GM23338 (cell line): ENCODE measurements at regions not wholly inside any gene's neighbourhood (a gene's known extent, or its start where the extent isn't known, plus 50 kb on each side); places are given as distances from the start of the nearest gene placed in this dataset.

Experiments used
- ATAC-seq: fragments of 200-7000 bp; cut with Tn5 transposase; 3 replicates; pipeline ENCODE4 v1.9.1; 2020
- DNase-seq: peaks from one replicate; pipeline ENCODE4 v3.0.0-alpha.2; 2015; ENCODE audit warnings: low spot score
- H2AFZ ChIP-seq: fragments of 200-600 bp; sonication (generic); 2 replicates; pipeline ENCODE4 v1.8.0; 2016; ENCODE audit warnings: antibody characterized with exemption, mild to moderate bottlenecking, moderate library complexity
- H3F3A ChIP-seq: fragments of 200-600 bp; sonication (generic); replicated peaks from 2 replicates; pipeline ENCODE4 v1.8.0; 2017; ENCODE audit warnings: antibody characterized with exemption, mixed run types, low read depth
- H3K27ac ChIP-seq: fragments of 200-600 bp; sonication (generic); 2 replicates; pipeline ENCODE4 v1.6.1; 2016; ENCODE audit warnings: low read depth
- H3K27me3 ChIP-seq: fragments of 200-600 bp; sonication (generic); 2 replicates; pipeline ENCODE4 v1.8.0; 2016; ENCODE audit warnings: mild to moderate bottlenecking, mixed run types, moderate library complexity; ENCODE audit not compliant: insufficient read depth
- H3K36me3 ChIP-seq: fragments of 200-600 bp; sonication (generic); 2 replicates; pipeline ENCODE4 v1.8.0; 2016; ENCODE audit warnings: mild to moderate bottlenecking; ENCODE audit not compliant: insufficient read depth
- H3K4me1 ChIP-seq: fragments of 200-600 bp; sonication (generic); 2 replicates; pipeline ENCODE4 v1.8.0; 2016; ENCODE audit warnings: mild to moderate bottlenecking, moderate library complexity; ENCODE audit not compliant: insufficient read depth
- H3K4me2 ChIP-seq: fragments of 200-600 bp; sonication (generic); 2 replicates; pipeline ENCODE4 v1.7.1; 2017; ENCODE audit warnings: mixed run types
- H3K4me3 ChIP-seq: fragments of 200-600 bp; sonication (generic); 2 replicates; pipeline ENCODE4 v1.6.1; 2016; ENCODE audit warnings: mixed run types
- H3K79me2 ChIP-seq: fragments of 200-600 bp; sonication (generic); replicated peaks from 2 replicates; pipeline ENCODE4 v1.8.0; 2017; ENCODE audit warnings: mild to moderate bottlenecking; ENCODE audit not compliant: insufficient read depth
- H3K9me2 ChIP-seq: fragments of 200-600 bp; sonication (generic); 2 replicates; pipeline ENCODE4 v1.8.0; 2017; ENCODE audit not compliant: insufficient read depth
- H4K20me1 ChIP-seq: fragments of 200-600 bp; sonication (generic); replicated peaks from 2 replicates; pipeline ENCODE4 v1.8.0; 2017; ENCODE audit warnings: mild to moderate bottlenecking; ENCODE audit not compliant: insufficient read depth
- H3K27ac Mint-ChIP-seq: 2 replicates; pipeline ENCODE4 v1.8.0; 2020; ENCODE audit warnings: inconsistent platforms, mild to moderate bottlenecking, moderate library complexity, mixed read lengths
- H3K27me3 Mint-ChIP-seq: 3 replicates; pipeline ENCODE4 v1.8.0; 2022; ENCODE audit warnings: low read depth, mild to moderate bottlenecking, moderate library complexity, mixed read lengths, inconsistent platforms; ENCODE audit not compliant: insufficient read depth, poor library complexity
- H3K36me3 Mint-ChIP-seq: 3 replicates; pipeline ENCODE4 v1.8.0; 2021; ENCODE audit warnings: low read depth, mild to moderate bottlenecking, inconsistent platforms, moderate library complexity, mixed read lengths
- H3K4me1 Mint-ChIP-seq: 3 replicates; pipeline ENCODE4 v1.8.0; 2020; ENCODE audit warnings: mild to moderate bottlenecking, inconsistent platforms, mixed read lengths
- H3K4me3 Mint-ChIP-seq: 3 replicates; pipeline ENCODE4 v1.8.0; 2021; ENCODE audit warnings: moderate library complexity, mild to moderate bottlenecking, inconsistent platforms, mixed read lengths
- H3K9me3 Mint-ChIP-seq: 3 replicates; pipeline ENCODE4 v1.8.0; 2020; ENCODE audit warnings: moderate library complexity, mild to moderate bottlenecking, inconsistent platforms, mixed read lengths
- CTCF ChIP-seq, 2 experiments: fragments of 200-600 bp in 1 of 2; sonication (generic) in 1 of 2; conservative IDR thresholded peaks; 2 replicates each; pipeline versions ENCODE4 v1.5.1 to v1.6.1; 2016 to 2017; ENCODE audit warnings: antibody characterized with exemption in 2 of 2, low read depth in 2 of 2, mild to moderate bottlenecking in 2 of 2, moderate library complexity in 1 of 2
- ETS1 ChIP-seq: IDR thresholded peaks from 2 replicates; pipeline ENCODE4 v1.6.1; 2016; ENCODE audit warnings: antibody characterized with exemption
- EZH2phosphoT487 ChIP-seq: fragments of 200-600 bp; sonication (generic); IDR thresholded peaks from one replicate; pipeline ENCODE4 v1.8.1; 2018; ENCODE audit warnings: antibody characterized with exemption; ENCODE audit not compliant: unreplicated experiment
- JUNB ChIP-seq: IDR thresholded peaks from one replicate; pipeline ENCODE4 v1.6.1; 2016; ENCODE audit warnings: antibody characterized with exemption; ENCODE audit not compliant: unreplicated experiment
- NANOG ChIP-seq: IDR thresholded peaks from 2 replicates; pipeline ENCODE4 v1.6.1; 2016; ENCODE audit warnings: antibody characterized with exemption, borderline replicate concordance
- REST ChIP-seq: IDR thresholded peaks from one replicate; pipeline ENCODE4 v1.6.1; 2018; ENCODE audit warnings: antibody characterized with exemption; ENCODE audit not compliant: unreplicated experiment
- STAT1 ChIP-seq: IDR thresholded peaks from one replicate; pipeline ENCODE4 v1.6.1; 2016; ENCODE audit warnings: antibody characterized with exemption; ENCODE audit not compliant: unreplicated experiment
- ZNF114 ChIP-seq: fragments of 250-450 bp; sonication (Bioruptor Pico); IDR thresholded peaks from 2 replicates; pipeline ENCODE4 v1.5.0; 2020; ENCODE audit warnings: mild to moderate bottlenecking, moderate library complexity
- ZNF331 ChIP-seq: fragments of 250-450 bp; sonication (Bioruptor Pico); IDR thresholded peaks from 2 replicates; pipeline ENCODE4 v1.5.0; 2020; ENCODE audit warnings: low read depth, mild to moderate bottlenecking, moderate library complexity
- ZNF462 ChIP-seq: fragments of 250-450 bp; sonication (Bioruptor Pico); IDR thresholded peaks from 2 replicates; pipeline ENCODE4 v1.5.0; 2020; ENCODE audit warnings: mild to moderate bottlenecking, moderate library complexity

- no peaks in the 10 kb centered on the region for H3K79me2 ChIP-seq
- Mint-ChIP-seq H3K36me3 (no peaks in the 10 kb centered on the region), H3K27ac (no peak overlapping the region), H3K27me3 (no peaks in the 10 kb centered on the region), H3K4me1 (peaks cover 3% of the 10 kb centered on the region; the same call in 2 of the 3 replicates), H3K4me3 (no peak overlapping the region), H3K9me3 (no peaks in the 10 kb centered on the region; the same call in 2 of the 3 replicates)
- ATAC-seq (no peak), DNase-seq (no peak)
- no peaks in the 10 kb centered on the region for H3K27me3 ChIP-seq
- H4K20me1 ChIP-seq: no peaks in the 10 kb centered on the region
- TF ChIP-seq STAT1 (no peak), EZH2phosphoT487 (no peak), JUNB (no peak), ZNF114 (CRISPR knock-in tag) (no peak), NANOG (no peak), ZNF331 (CRISPR knock-in tag) (no peak), REST (no peak), ZNF462 (CRISPR knock-in tag) (no peak), CTCF (conservative IDR thresholded peaks at IDR 0.05; ENCODE audit: low read depth in 2 of 2) (no peak), ETS1 (no peak)
- 0 out of 2 replicates have a peak, but pooled peaks cover 3% of the 10 kb centered on the region for H3K9me2 ChIP-seq
- no peak overlapping the region for H2AFZ ChIP-seq
- H3K4me3 ChIP-seq: no peak overlapping the region
- H3K27ac ChIP-seq: no peak overlapping the region
- H3F3A ChIP-seq: no peaks in the 10 kb centered on the region
- H3K4me2 ChIP-seq: no peak overlapping the region
- H3K36me3 ChIP-seq: no peaks in the 10 kb centered on the region
- peaks cover 4% of the 10 kb centered on the region; the same call in 1 of the 2 replicates for H3K4me1 ChIP-seq
These were observed 833.1 kb downstream of the BCL11A start for GRCh38 chr2:59720296-59720866.
